Activated T-helper 2 cell treated with anti-CD3 and anti-CD28 coated beads, Interferon-gamma antibody, Interleukin-2, Interleukin-4, amounts not matched to agents 10 μg/mL and 5 μg/mL and 100 μg/mL, durations not matched to agents 14 hours and 24 hours and 36 hours (primary cell): ENCODE measurements at regions not wholly inside any gene's neighbourhood (a gene's known extent, or its start where the extent isn't known, plus 50 kb on each side); places are given as distances from the start of the nearest gene placed in this dataset.
"Not testable (repeated sequence)": the region's sequence is repeated elsewhere in the genome, so short reads cannot be mapped to it uniquely, and the experiment has no call there.

Experiments
- DNase-seq: peaks from one replicate; pipeline ENCODE4 v3.0.0; 2021; ENCODE audit warnings: low spot score
- H3K27ac Mint-ChIP-seq: one replicate; pipeline ENCODE4 v1.8.0; 2021; ENCODE audit warnings: mixed read lengths
- H3K27me3 Mint-ChIP-seq: one replicate; pipeline ENCODE4 v1.8.0; 2021; ENCODE audit warnings: low read depth, mixed read lengths
- H3K36me3 Mint-ChIP-seq: one replicate; pipeline ENCODE4 v1.8.0; 2021; ENCODE audit warnings: low read depth, mixed read lengths
- H3K4me1 Mint-ChIP-seq: one replicate; pipeline ENCODE4 v1.8.0; 2021; ENCODE audit warnings: low read depth, mixed read lengths
- H3K4me3 Mint-ChIP-seq: one replicate; pipeline ENCODE4 v1.8.0; 2021; ENCODE audit warnings: low read depth, mild to moderate bottlenecking, moderate library complexity, mixed read lengths
- H3K9me3 Mint-ChIP-seq: one replicate; pipeline ENCODE4 v1.8.0; 2021; ENCODE audit warnings: mixed read lengths
- intact Hi-C: fragments of 100-400 bp; cut with micrococcal nuclease; formaldehyde crosslinking; loops from one replicate; pipeline ENCODE4 v1.15.1; 2023

GRCh38 chr12:105476616-105477015 is 146.1 kb downstream of the C12orf75 start:
- no peak overlapping the region for H3K4me3 Mint-ChIP-seq
- no peak overlapping the region for H3K27ac Mint-ChIP-seq
- H3K36me3 Mint-ChIP-seq, result no peaks in the 10 kb centered on the region
- intact Hi-C loops, result no loop called here
- peaks cover 6% of the 10 kb centered on the region for H3K9me3 Mint-ChIP-seq
- DNase-seq, result no peak
- H3K4me1 Mint-ChIP-seq, result peaks cover 12% of the 10 kb centered on the region
- peaks cover 41% of the 10 kb centered on the region for H3K27me3 Mint-ChIP-seq

GRCh38 chr12:105477873-105478272 is 147.4 kb downstream of the C12orf75 start:
- H3K27me3 Mint-ChIP-seq, result peaks cover 50% of the 10 kb centered on the region
- DNase-seq, result no peak
- no peak overlapping the region for H3K27ac Mint-ChIP-seq
- peaks cover 12% of the 10 kb centered on the region for H3K4me1 Mint-ChIP-seq
- H3K36me3 Mint-ChIP-seq, result no peaks in the 10 kb centered on the region
- H3K4me3 Mint-ChIP-seq, result no peak overlapping the region
- intact Hi-C loops, result no loop called here
- H3K9me3 Mint-ChIP-seq, result peaks cover 6% of the 10 kb centered on the region

GRCh38 chr12:105478788-105479187 is 148.3 kb downstream of the C12orf75 start:
- Mint-ChIP-seq H3K27me3 (peaks cover 54% of the 10 kb centered on the region), H3K4me1 (peaks cover 12% of the 10 kb centered on the region)
- DNase-seq, H3K4me3 Mint-ChIP-seq, H3K36me3 Mint-ChIP-seq, H3K9me3 Mint-ChIP-seq, intact Hi-C loops, H3K27ac Mint-ChIP-seq: not testable (repeated sequence)

- no peak overlapping the region for H3K27ac Mint-ChIP-seq
- intact Hi-C loops, result no loop called here
- peaks cover 6% of the 10 kb centered on the region for H3K9me3 Mint-ChIP-seq
- H3K36me3 Mint-ChIP-seq, result no peaks in the 10 kb centered on the region
- H3K4me1 Mint-ChIP-seq, result peaks cover 10% of the 10 kb centered on the region
- DNase-seq, result no peak
- no peak overlapping the region for H3K4me3 Mint-ChIP-seq
- peaks cover 49% of the 10 kb centered on the region for H3K27me3 Mint-ChIP-seq
These were observed 149.2 kb downstream of the C12orf75 start for GRCh38 chr12:105479710-105480109.

GRCh38 chr12:105480162-105480561 is 149.7 kb downstream of the C12orf75 start:
- Mint-ChIP-seq H3K36me3 (no peaks in the 10 kb centered on the region), H3K9me3 (peaks cover 6% of the 10 kb centered on the region), H3K4me3 (no peak overlapping the region), H3K27me3 (peaks cover 49% of the 10 kb centered on the region), H3K27ac (no peak overlapping the region), H3K4me1 (peaks cover 10% of the 10 kb centered on the region)
- no peak for DNase-seq
- intact Hi-C loops, result no loop called here

GRCh38 chr12:105481392-105482300 is 151.2 kb downstream of the C12orf75 start:
- Mint-ChIP-seq H3K27me3 (peaks cover 46% of the 10 kb centered on the region), H3K4me3 (no peak overlapping the region), H3K9me3 (no peaks in the 10 kb centered on the region), H3K4me1 (peaks cover 5% of the 10 kb centered on the region), H3K36me3 (no peaks in the 10 kb centered on the region), H3K27ac (no peak overlapping the region)
- intact Hi-C loops, result no loop called here
- no peak for DNase-seq

GRCh38 chr12:105482951-105483350 is 152.5 kb downstream of the C12orf75 start:
- no peak for DNase-seq
- Mint-ChIP-seq H3K36me3 (no peaks in the 10 kb centered on the region), H3K27ac (no peak overlapping the region), H3K4me1 (no peaks in the 10 kb centered on the region), H3K4me3 (no peak overlapping the region), H3K9me3 (no peaks in the 10 kb centered on the region), H3K27me3 (peaks cover 47% of the 10 kb centered on the region)
- intact Hi-C loops, result no loop called here

GRCh38 chr12:105483691-105484090 is 153.2 kb downstream of the C12orf75 start:
- Mint-ChIP-seq H3K4me1 (no peaks in the 10 kb centered on the region), H3K4me3 (no peak overlapping the region), H3K36me3 (no peaks in the 10 kb centered on the region), H3K9me3 (no peaks in the 10 kb centered on the region), H3K27ac (no peak overlapping the region), H3K27me3 (peaks cover 47% of the 10 kb centered on the region)
- intact Hi-C loops, result no loop called here
- no peak for DNase-seq

GRCh38 chr12:105485321-105485910 is 154.9 kb downstream of the C12orf75 start:
- Mint-ChIP-seq H3K27ac (no peak overlapping the region), H3K9me3 (no peaks in the 10 kb centered on the region), H3K4me1 (no peaks in the 10 kb centered on the region), H3K36me3 (no peaks in the 10 kb centered on the region), H3K27me3 (peaks cover 32% of the 10 kb centered on the region), H3K4me3 (no peak overlapping the region)
- no peak for DNase-seq
- intact Hi-C loops, result no loop called here

- Mint-ChIP-seq H3K27ac (no peak overlapping the region), H3K27me3 (peaks cover 28% of the 10 kb centered on the region), H3K4me1 (no peaks in the 10 kb centered on the region), H3K9me3 (no peaks in the 10 kb centered on the region), H3K36me3 (no peaks in the 10 kb centered on the region), H3K4me3 (no peak overlapping the region)
- DNase-seq, result no peak
- intact Hi-C loops, result no loop called here
These were observed 155.4 kb downstream of the C12orf75 start for GRCh38 chr12:105485921-105486320.

GRCh38 chr12:105487963-105488362 is 157.5 kb downstream of the C12orf75 start:
- no peaks in the 10 kb centered on the region for H3K36me3 Mint-ChIP-seq
- intact Hi-C loops, result no loop called here
- no peak overlapping the region for H3K27ac Mint-ChIP-seq
- no peaks in the 10 kb centered on the region for H3K4me1 Mint-ChIP-seq
- DNase-seq, result no peak
- H3K9me3 Mint-ChIP-seq, result no peaks in the 10 kb centered on the region
- H3K4me3 Mint-ChIP-seq, result no peak overlapping the region
- peaks cover 19% of the 10 kb centered on the region for H3K27me3 Mint-ChIP-seq

GRCh38 chr12:105492591-105493545 is 162.4 kb downstream of the C12orf75 start:
- Mint-ChIP-seq H3K27ac (no peak overlapping the region), H3K9me3 (peaks cover 4% of the 10 kb centered on the region), H3K4me1 (no peaks in the 10 kb centered on the region), H3K4me3 (no peak overlapping the region), H3K36me3 (no peaks in the 10 kb centered on the region), H3K27me3 (peaks cover 6% of the 10 kb centered on the region)
- intact Hi-C loops, result no loop called here
- DNase-seq, result no peak
